ENCODE measurements at regions not wholly inside any gene's neighbourhood (a gene's known extent, or its start where the extent isn't known, plus 50 kb on each side); places are given as distances from the start of the nearest gene placed in this dataset.

GRCh38 chr12:132428936-132429601, 60.9 kb upstream of the FBRSL1 start:
- ChIA-PET POLR2A (ENCODE audit: low non-redundant PET) (no interaction called here), CTCF (no interaction called here)
- TF ChIP-seq CTCF (conservative IDR thresholded peaks at IDR 0.05; ENCODE audit: low read depth, low read length), result no peak
- no peak for TF ChIP-seq EZH2 (IDR thresholded peaks at IDR 0.05; ENCODE audit: borderline replicate concordance, low read depth, low read length, poor library complexity, severe bottlenecking)
- no TSS peak for BruUV-seq (replicated peaks)
- Histone ChIP-seq H3K4me3 (ENCODE audit: low read depth, low read length, poor library complexity, severe bottlenecking) (no peak overlapping the region), H3K9me3 (ENCODE audit: low read depth, low read length, poor library complexity, severe bottlenecking) (no peaks in the 10 kb centered on the region), H3K36me3 (ENCODE audit: insufficient read depth, low read length, poor library complexity, severe bottlenecking) (no peaks in the 10 kb centered on the region), H3K27me3 (replicated peaks; ENCODE audit: insufficient read depth, low read depth, low read length, poor library complexity) (no peaks in the 10 kb centered on the region), H3K4me1 (ENCODE audit: insufficient read depth, low read length, poor library complexity, severe bottlenecking) (peaks cover 39% of the 10 kb centered on the region), H3K27ac (ENCODE audit: low read depth, low read length, poor library complexity, severe bottlenecking) (no peak overlapping the region)
- DNase-seq (ENCODE audit: low spot score), result no peak
- intact Hi-C loops (cut with micrococcal nuclease; ENCODE audit: unreplicated experiment), result no loop called here

GRCh38 chr12:132427999-132428935, 61.7 kb upstream of the FBRSL1 start:
- Histone ChIP-seq H3K4me3 (ENCODE audit: low read depth, low read length, poor library complexity, severe bottlenecking) (no peak overlapping the region), H3K27me3 (replicated peaks; ENCODE audit: insufficient read depth, low read depth, low read length, poor library complexity) (no peaks in the 10 kb centered on the region), H3K36me3 (ENCODE audit: insufficient read depth, low read length, poor library complexity, severe bottlenecking) (no peaks in the 10 kb centered on the region), H3K9me3 (ENCODE audit: low read depth, low read length, poor library complexity, severe bottlenecking) (no peaks in the 10 kb centered on the region), H3K4me1 (ENCODE audit: insufficient read depth, low read length, poor library complexity, severe bottlenecking) (peaks cover 46% of the 10 kb centered on the region), H3K27ac (ENCODE audit: low read depth, low read length, poor library complexity, severe bottlenecking) (no peak overlapping the region)
- POLR2A ChIA-PET (ENCODE audit: low non-redundant PET), result no interaction called here
- DNase-seq (ENCODE audit: low spot score), result no peak
- CTCF ChIA-PET, result no interaction called here
- TF ChIP-seq EZH2 (IDR thresholded peaks at IDR 0.05; ENCODE audit: borderline replicate concordance, low read depth, low read length, poor library complexity, severe bottlenecking), result no peak
- TF ChIP-seq CTCF (conservative IDR thresholded peaks at IDR 0.05; ENCODE audit: low read depth, low read length), result no peak
- BruUV-seq (replicated peaks), result no TSS peak
- intact Hi-C loops (cut with micrococcal nuclease; ENCODE audit: unreplicated experiment), result no loop called here

- no TSS peak for BruUV-seq (replicated peaks)
- H3K4me1 ChIP-seq (ENCODE audit: insufficient read depth, low read length, poor library complexity, severe bottlenecking), result peaks cover 51% of the 10 kb centered on the region
Observed at GRCh38 chr12:132427174-132427768, 62.7 kb upstream of the FBRSL1 start.

More at GRCh38 chr12:132427174-132427768, 62.7 kb upstream of the FBRSL1 start:
- no peaks in the 10 kb centered on the region for H3K9me3 ChIP-seq (ENCODE audit: low read depth, low read length, poor library complexity, severe bottlenecking)
- no peaks in the 10 kb centered on the region for H3K27me3 ChIP-seq (replicated peaks; ENCODE audit: insufficient read depth, low read depth, low read length, poor library complexity)
- intact Hi-C loops (cut with micrococcal nuclease; ENCODE audit: unreplicated experiment), result no loop called here
- POLR2A ChIA-PET (ENCODE audit: low non-redundant PET), result no interaction called here
- H3K27ac ChIP-seq (ENCODE audit: low read depth, low read length, poor library complexity, severe bottlenecking), result no peak overlapping the region
- H3K4me3 ChIP-seq (ENCODE audit: low read depth, low read length, poor library complexity, severe bottlenecking), result no peak overlapping the region
- DNase-seq (ENCODE audit: low spot score), result no peak
- CTCF ChIA-PET, result no interaction called here
- H3K36me3 ChIP-seq (ENCODE audit: insufficient read depth, low read length, poor library complexity, severe bottlenecking), result no peaks in the 10 kb centered on the region
- TF ChIP-seq EZH2 (IDR thresholded peaks at IDR 0.05; ENCODE audit: borderline replicate concordance, low read depth, low read length, poor library complexity, severe bottlenecking) (no peak), CTCF (conservative IDR thresholded peaks at IDR 0.05; ENCODE audit: low read depth, low read length) (no peak)
